Activated effector memory CD4-positive, alpha-beta T cell treated with anti-CD3 and anti-CD28 coated beads, Interleukin-2, amount 50 U/mL, for 16 hours (primary cell): ENCODE measurements at regions not wholly inside any gene's neighbourhood (a gene's known extent, or its start where the extent isn't known, plus 50 kb on each side); places are given as distances from the start of the nearest gene placed in this dataset.
"Not testable (repeated sequence)": the region's sequence is repeated elsewhere in the genome, so short reads cannot be mapped to it uniquely, and the experiment has no call there.

Source experiments
- DNase-seq: peaks from one replicate; pipeline ENCODE4 v3.0.0-alpha.2; 2020

DNA sequence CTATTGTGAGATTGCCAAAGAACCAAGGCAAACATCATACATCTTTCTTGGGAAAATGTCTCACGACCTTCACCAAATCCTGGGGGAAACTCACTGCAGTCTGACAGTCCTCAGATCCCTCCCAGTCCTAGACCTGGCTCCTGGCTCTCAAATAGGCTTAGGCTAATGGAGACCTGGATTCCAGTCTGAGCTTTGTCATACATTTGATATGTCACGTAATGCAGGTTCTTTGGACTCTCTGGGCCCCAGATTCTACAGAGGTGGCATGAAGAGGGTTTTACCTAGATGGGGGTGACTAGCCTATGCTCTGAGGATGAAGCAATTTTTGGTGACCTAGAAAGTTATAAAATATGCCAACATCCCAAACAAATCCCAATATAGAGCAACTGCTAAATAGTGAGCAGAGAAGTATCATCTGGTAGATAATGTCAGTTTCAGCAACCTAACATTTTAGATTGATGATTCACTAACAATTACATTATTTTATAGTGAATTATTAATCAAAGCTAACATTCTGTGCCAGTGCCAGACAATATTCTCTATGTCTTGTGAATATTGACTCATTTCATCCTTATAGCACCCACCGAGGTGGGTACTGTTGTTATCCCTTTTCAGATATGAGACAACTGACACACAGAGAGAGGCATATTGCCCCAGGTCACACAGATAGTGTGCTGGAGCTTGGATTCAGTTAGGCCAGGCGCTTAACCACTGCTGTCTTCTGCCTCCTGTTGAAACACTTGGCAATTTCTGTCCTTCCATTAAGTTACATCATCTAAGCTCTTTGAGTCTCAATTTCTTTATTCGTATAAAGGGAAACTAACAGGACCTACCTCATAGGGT, 195.4 kb upstream of the MAMLD1 start:
- no peak for DNase-seq

DNA sequence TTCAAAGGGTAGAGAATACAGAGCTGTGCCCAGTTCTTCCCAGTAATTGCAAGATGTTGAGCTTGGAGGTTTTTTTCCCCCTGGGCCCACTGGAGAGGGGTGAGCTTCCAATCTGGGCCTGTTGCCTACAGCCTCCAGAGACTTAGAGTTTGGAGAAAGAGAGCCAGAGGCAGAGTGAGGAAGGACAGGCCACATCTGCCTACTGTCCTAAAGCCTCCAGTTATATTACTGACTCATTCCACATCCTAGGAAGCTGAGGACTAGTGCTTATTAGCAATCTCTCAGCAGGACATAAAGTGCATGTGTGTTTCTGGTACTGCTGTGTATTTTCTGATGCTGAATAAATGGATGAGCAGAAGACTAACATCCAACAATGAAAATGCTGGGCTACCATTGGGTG, 181.0 kb upstream of the MAMLD1 start:
- DNase-seq = no peak

GRCh38 chrX:150184491-150184890, 178.6 kb upstream of the MAMLD1 start:
- DNase-seq = no peak

DNA sequence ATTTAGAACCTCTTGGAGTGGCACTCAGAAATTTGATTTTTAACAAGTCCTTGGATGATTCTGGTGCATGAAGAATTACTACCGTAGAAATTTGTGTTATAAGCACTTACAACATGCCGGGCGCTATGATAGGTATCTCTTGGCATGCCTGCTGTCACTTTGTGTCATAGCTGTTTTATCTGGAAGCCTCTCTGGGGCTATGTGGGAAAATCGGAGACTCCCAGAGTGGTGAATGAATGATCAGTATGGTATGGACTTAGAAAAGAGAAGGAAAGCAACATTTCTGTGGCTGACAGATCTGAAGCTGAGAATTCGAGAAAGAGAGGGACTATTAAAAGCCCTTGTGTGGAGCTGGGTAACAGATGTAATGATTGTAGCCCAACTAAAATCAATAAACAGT, 177.4 kb upstream of the MAMLD1 start:
- no peak for DNase-seq

DNA sequence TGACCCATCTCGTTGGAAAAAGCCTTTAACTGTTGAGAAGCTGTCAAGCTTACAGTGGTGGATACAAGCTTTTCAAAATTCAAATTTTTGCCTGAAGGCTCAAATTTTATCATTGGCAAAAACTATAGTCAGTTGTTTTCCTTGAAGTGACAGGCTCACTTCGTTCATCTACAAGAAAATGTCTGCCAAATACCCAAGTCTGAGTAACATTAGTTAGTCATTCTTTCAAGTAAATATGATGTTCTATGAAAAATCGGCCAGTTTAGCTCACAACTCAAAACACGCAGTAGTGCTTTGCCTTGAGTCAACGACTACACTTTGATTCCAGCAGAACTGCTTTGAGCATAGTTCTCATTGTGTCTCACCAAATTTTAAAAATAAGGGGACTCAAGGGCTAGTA, 170.3 kb upstream of the MAMLD1 start:
- DNase-seq = no peak

DNA sequence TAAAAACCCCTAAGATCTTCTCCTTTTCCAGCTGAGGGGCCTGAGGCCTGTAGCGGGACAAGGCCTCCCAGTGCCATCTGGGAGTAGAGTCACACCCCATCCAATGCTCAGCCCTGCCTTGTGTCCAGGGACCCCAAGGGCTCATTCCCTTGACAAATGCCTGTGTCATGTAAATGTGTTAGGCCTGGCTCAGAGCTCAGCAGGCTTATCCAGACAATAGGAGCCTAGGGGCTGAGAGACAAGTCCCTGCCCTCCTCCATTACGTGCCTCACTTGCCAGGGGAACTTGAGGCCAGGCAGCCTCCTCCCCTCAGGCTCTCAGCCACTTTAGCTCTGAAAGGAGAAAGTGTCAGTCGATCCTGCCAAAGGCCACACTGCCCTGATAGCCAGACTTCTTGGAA, 166.8 kb upstream of the MAMLD1 start:
- DNase-seq = no peak

GRCh38 chrX:150197388-150197787, 165.7 kb upstream of the MAMLD1 start:
- DNase-seq = no peak

- DNase-seq = no peak
Measured at GRCh38 chrX:150198776-150199175, 164.3 kb upstream of the MAMLD1 start.

GRCh38 chrX:150199181-150199580, 163.9 kb upstream of the MAMLD1 start:
- DNase-seq = no peak

GRCh38 chrX:150199803-150200202, 163.3 kb upstream of the MAMLD1 start:
- DNase-seq = no peak

DNA sequence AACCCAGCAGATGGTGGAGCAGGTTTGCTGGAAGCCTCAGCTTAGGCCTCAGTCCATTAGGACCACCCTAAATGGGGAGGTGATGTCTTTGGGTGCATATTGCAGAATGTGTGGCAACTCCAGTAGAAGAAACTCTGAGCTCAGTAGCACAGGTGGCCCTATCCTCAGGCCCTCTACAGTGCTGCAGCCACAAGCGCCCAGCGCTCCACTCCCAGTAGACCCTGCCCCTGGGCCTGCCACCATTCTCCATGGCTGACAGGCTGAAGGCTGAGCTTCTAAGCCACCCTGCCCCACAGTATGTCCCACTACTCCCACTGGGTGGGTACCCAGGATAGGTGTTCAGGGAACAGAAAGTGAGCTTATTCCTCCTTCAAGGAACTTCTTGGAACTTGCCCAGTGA, 162.8 kb upstream of the MAMLD1 start:
- DNase-seq = no peak

DNA sequence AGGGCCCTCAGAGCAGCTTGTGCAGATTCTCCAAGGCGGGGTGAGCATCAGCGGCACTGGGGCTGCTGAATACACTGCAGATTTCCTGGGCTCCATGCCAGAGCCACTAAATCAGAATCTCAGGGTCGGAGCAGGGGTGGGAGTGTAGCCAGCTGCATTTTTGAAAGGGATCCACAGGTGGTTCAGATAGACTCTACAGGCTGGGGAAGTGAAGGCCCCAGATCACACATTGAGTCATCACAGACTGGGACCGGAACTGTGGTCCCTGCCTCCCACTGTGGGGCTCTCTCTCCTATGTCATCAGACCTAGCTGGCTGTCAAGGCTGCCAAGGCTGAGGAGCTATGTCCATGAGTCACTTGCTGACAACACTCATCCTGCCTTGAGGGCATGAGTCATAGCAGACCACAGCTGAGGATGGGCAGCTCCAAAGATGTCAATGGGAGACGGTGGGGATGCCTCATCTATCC, 162.3 kb upstream of the MAMLD1 start:
- peak; percentile 79 for DNase-seq

- DNase-seq = no peak
Measured at GRCh38 chrX:150201391-150201790, 161.7 kb upstream of the MAMLD1 start.

DNA sequence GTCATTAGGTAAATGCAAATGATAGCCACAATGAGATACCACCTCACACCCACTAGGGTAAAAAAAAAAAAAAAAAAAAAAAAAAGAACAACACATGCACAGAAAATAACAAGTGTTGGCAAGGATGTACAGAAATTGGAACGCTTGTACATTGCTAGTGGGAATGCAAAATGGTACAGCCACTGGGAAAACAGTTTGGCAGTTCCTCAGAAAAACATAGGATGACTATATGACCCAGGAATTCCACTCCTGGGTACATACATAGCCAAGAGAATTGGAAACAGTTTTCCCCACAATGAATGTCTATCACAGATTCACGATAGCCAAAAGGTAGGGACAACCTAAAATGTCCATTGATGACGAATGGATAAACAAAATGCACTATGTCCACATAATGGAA, 161.3 kb upstream of the MAMLD1 start:
- no peak for DNase-seq

DNA sequence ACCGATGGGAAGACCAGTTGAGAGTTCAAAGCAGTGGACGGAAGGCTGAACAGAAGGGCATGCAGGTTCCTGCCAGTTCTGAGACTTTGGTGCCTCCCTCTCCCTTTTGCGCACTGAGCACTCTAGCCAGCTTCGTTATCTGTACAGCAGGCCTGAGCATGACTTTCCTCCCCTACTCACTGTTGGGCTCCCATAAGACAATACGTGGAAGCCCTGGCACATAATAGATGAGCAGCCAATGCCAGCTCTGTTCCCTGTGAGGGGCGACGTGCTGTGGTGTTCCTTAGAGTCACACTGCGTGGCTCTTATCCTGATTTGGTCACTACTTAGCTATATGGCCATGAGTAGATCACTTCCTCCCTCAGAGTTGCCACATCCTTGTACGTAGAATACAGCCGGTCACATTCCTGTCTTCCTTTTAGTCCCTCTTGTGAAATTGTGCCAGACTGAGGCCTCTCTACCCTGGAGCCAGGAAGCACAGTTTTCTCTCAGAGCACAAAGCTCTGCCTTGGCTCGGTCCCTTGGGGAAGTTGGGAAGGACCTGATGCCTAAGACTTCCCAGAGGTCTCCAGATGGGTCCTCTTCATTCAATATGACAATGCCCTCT, 160.4 kb upstream of the MAMLD1 start:
- no peak for DNase-seq

DNA sequence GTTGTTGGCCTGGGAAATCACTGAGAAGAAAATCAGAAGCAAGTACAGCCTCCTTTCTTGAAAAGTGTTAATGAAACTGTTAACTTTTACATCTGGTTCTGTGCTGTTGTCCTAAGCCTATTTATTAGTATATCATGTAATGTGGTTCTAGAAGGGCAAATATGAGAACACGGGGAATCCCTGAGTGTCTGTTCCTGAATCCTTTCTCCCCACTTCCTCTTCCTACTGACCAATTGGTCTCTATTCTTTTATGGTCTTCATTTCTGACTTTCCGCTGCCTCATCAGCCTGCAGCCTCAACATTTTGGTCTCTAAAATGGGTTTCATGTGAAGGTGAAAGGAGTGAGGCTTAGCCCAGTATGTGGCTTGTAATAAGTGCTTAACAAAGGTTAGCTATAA, 159.9 kb upstream of the MAMLD1 start:
- no peak for DNase-seq

- DNase-seq = no peak
Measured at GRCh38 chrX:150205011-150205410, 158.1 kb upstream of the MAMLD1 start.

- DNase-seq = no peak
Measured at GRCh38 chrX:150207733-150208132, 155.4 kb upstream of the MAMLD1 start.

GRCh38 chrX:150211988-150212387, 151.1 kb upstream of the MAMLD1 start:
- no peak for DNase-seq

- no peak for DNase-seq
Measured at GRCh38 chrX:150212672-150213480, 150.2 kb upstream of the MAMLD1 start.

DNA sequence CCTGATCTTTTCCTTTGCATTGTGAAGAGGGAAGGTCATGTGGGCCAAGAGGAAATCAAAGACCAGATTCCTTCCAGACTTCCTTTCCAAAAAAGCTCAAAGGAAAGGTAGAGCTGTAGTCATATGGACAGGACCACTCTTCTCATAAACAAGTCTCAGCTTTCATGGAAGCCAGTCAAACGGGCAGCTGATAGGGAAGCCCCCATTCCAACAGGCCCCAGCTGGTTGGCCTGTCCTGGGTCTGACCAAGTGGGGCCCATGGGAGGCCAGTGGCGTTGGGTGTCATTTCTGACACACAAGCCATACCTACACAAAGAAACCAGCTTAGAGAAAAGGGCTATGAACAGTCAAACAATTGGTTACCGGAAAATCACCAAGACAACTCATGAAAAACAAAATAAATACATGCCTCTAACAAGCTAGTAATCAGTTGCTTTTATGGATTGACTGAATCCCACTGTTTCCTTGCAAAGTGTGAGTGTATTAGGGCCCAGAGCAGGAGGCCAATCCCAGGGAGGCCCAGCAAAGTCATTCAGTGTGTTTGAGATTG, 149.6 kb upstream of the MAMLD1 start:
- no peak for DNase-seq

DNA sequence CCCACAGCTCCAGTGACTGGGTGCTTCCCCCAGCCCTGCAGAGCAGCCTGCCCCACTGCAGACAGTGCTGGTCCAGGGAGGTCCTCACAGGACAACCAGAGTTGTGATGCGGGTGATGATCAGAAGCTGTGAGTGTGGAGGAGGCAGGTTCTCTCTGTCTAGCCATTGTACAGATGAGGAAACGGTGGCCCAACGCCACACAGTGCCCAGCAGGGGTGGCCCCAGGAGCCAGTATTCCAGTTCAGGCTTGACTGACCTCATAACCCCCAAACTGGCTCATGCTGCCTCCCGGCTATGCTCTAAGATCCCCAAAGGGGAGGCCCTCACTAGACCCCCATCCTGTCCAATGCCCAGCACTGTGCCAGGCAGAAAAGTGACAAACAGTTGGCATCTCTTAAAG, 147.1 kb upstream of the MAMLD1 start:
- not testable (repeated sequence) for DNase-seq

DNA sequence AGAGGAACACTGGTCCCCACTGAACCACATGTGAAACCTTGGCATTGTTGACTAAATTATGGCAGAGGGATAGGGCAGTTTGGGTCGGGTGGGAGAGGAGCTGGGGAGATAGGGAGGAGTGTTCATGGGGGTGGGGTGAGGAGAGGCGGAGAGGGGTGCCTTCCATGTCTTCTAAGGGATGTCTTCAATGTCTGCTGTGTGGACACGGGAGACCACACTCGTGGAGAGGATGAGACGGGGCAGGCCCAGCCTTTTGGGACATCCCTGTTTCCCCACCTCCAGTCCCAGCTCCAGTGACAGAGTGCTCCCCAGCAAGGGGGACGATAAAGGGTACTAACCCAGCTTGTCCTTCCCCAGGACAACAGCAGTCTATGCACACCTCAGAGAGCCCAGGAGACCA, 146.4 kb upstream of the MAMLD1 start:
- DNase-seq = no peak
